K562 (cell line): ENCODE measurements at regions not wholly inside any gene's neighbourhood (a gene's known extent, or its start where the extent isn't known, plus 50 kb on each side); places are given as distances from the start of the nearest gene placed in this dataset.

Experiments used
- ATAC-seq: fragments of 200-7000 bp; cut with Tn5 transposase; 3 replicates; pipeline ENCODE4 v1.9.1; 2020; ENCODE audit warnings: moderate library complexity
- BruUV-seq: library from RNA; stranded (reverse); fragments of 400-500 nt; replicated peaks from 2 replicates; lab custom pipeline; 2021; lab: Mats Ljungman, UMichigan
- CTCF ChIA-PET: fragments of 300-600 bp; formaldehyde crosslinking; extraction: SDS; loops from one replicate; lab custom pipeline; 2021; ENCODE audit warnings: low intra/inter-chr PET ratio; lab: Yijun Ruan, JAX
- POLR2A ChIA-PET: fragments of 300-600, 350-650 bp; sonication (Branson Sonifier 250); formaldehyde crosslinking; extraction: SDS; loops from one replicate; lab custom pipeline; 2021; ENCODE audit warnings: antibody characterized with exemption, inconsistent platforms; lab: Yijun Ruan, JAX
- DNase-seq, 4 experiments: peaks; one replicate each; pipeline versions ENCODE4 v3.0.0 to v3.0.0-alpha.2; 2011 to 2018; ENCODE audit warnings: low spot score in 3 of 4, mixed read lengths in 3 of 4; ENCODE audit errors: extremely low read depth in 1 of 4
- FAIRE-seq: peaks from 2 replicates; lab custom pipeline; 2011; peaks lifted over from hg19 to GRCh38; lab: Jason Lieb, UNC
- H2AFZ ChIP-seq: 2 replicates; pipeline ENCODE4 v1.6.0; 2011; ENCODE audit warnings: low read depth, low read length, control low read depth, inconsistent platforms
- H3K27ac ChIP-seq: fragments of 200-600 bp; 3 replicates; pipeline ENCODE4 v1.8.0; 2011; ENCODE audit warnings: low read depth, mild to moderate bottlenecking, control low read depth, inconsistent platforms, low read length, moderate library complexity, mixed read lengths; ENCODE audit errors: extremely low read depth
- H3K27me3 ChIP-seq, 2 experiments: fragments of 300-600 bp in 1 of 2; 2 replicates in 1 of 2; 3 replicates in 1 of 2; pipeline versions ENCODE4 v1.6.0 to v1.8.0; 2011; ENCODE audit warnings: inconsistent platforms in 2 of 2, low read length in 2 of 2, mild to moderate bottlenecking in 1 of 2, mixed read lengths in 1 of 2, moderate library complexity in 1 of 2; ENCODE audit not compliant: control insufficient read depth in 2 of 2, insufficient read depth in 2 of 2
- H3K36me3 ChIP-seq: fragments of 300-600 bp; 3 replicates; pipeline ENCODE4 v1.8.0; 2011; ENCODE audit warnings: mild to moderate bottlenecking, low read length, inconsistent platforms; ENCODE audit not compliant: control insufficient read depth, insufficient read depth
- H3K4me1 ChIP-seq, 2 experiments: fragments of 200-600 bp in 1 of 2; replicated peaks in 1 of 2; 2 replicates in 1 of 2; 3 replicates in 1 of 2; pipeline versions ENCODE4 v1.5.1 to v1.8.0; 2011; ENCODE audit warnings: inconsistent platforms in 2 of 2, low read length in 2 of 2, mild to moderate bottlenecking in 1 of 2, mixed read lengths in 1 of 2, moderate library complexity in 1 of 2; ENCODE audit not compliant: control insufficient read depth in 2 of 2, insufficient read depth in 2 of 2
- H3K4me2 ChIP-seq: 2 replicates; pipeline ENCODE4 v1.6.1; 2011; ENCODE audit warnings: low read length, control low read depth, inconsistent platforms, mixed read lengths; ENCODE audit not compliant: insufficient read depth
- H3K4me3 ChIP-seq: fragments of 200-600 bp; sonication (generic), shearing (Covaris generic); 2 replicates; pipeline ENCODE4 v1.5.1; 2016; ENCODE audit warnings: control low read depth, inconsistent platforms
- H3K79me2 ChIP-seq: fragments of 200-600 bp; 3 replicates; pipeline ENCODE4 v1.8.0; 2011; ENCODE audit warnings: low read length, inconsistent platforms; ENCODE audit not compliant: control insufficient read depth, insufficient read depth
- H3K9ac ChIP-seq, 2 experiments: 2 replicates each; pipeline versions ENCODE4 v1.6.0 to v1.6.1; 2011; ENCODE audit warnings: low read depth in 2 of 2, low read length in 2 of 2, control low read depth in 1 of 2, inconsistent platforms in 1 of 2, mild to moderate bottlenecking in 1 of 2, mixed read lengths in 1 of 2; ENCODE audit not compliant: insufficient read depth in 1 of 2
- H3K9me1 ChIP-seq: one replicate; pipeline ENCODE4 v1.6.0; 2011; ENCODE audit warnings: inconsistent platforms, mild to moderate bottlenecking, low read length, moderate library complexity; ENCODE audit not compliant: control insufficient read depth, insufficient read depth
- H3K9me3 ChIP-seq: replicated peaks from 2 replicates; pipeline ENCODE4 v1.5.1; 2011; ENCODE audit warnings: low read depth, low read length, inconsistent platforms; ENCODE audit not compliant: control insufficient read depth, insufficient read depth
- H4K20me1 ChIP-seq: replicated peaks from 2 replicates; pipeline ENCODE4 v1.6.1; 2011; ENCODE audit warnings: low read length, inconsistent platforms, mixed read lengths; ENCODE audit not compliant: control insufficient read depth, insufficient read depth
- ZBTB7A ChIP-seq: IDR thresholded peaks from 2 replicates; pipeline ENCODE4 v1.6.1; 2011; ENCODE audit warnings: low read depth, mild to moderate bottlenecking, low read length, moderate library complexity, borderline replicate concordance; ENCODE audit not compliant: control insufficient read depth
- ZNF282 ChIP-seq: sonication (generic); formaldehyde crosslinking; IDR thresholded peaks from 2 replicates; pipeline ENCODE4 v1.8.1; 2023; ENCODE audit warnings: missing genetic modification reagents
- WGBS: fragments of 100-300 bp; shearing (Covaris generic); methylation state at CpG from one replicate; pipeline ENCODE4 v1.1.6; 2016; ENCODE audit warnings: low coverage, mixed read lengths; ENCODE audit not compliant: insufficient coverage; ENCODE audit errors: missing lambda C conversion rate; 5-methylcytosine and 5-hydroxymethylcytosine counted together
- in situ Hi-C: fragments of 300-500 bp; cut with MboI; formaldehyde crosslinking; loops from 4 replicates; pipeline ENCODE4 v1.15.0; 2018; ENCODE audit warnings: inconsistent platforms, mixed read lengths
- intact Hi-C: fragments of 100-400 bp; cut with micrococcal nuclease; formaldehyde crosslinking; loops from 2 replicates; pipeline ENCODE4 v1.14.2; 2022
- TF ChIP-seq, protein P1 (sequence below): fragments of 450-650 bp; IDR thresholded peaks from 2 replicates; pipeline ENCODE4 v1.6.1; 2017; ENCODE audit warnings: antibody characterized with exemption

DNA sequence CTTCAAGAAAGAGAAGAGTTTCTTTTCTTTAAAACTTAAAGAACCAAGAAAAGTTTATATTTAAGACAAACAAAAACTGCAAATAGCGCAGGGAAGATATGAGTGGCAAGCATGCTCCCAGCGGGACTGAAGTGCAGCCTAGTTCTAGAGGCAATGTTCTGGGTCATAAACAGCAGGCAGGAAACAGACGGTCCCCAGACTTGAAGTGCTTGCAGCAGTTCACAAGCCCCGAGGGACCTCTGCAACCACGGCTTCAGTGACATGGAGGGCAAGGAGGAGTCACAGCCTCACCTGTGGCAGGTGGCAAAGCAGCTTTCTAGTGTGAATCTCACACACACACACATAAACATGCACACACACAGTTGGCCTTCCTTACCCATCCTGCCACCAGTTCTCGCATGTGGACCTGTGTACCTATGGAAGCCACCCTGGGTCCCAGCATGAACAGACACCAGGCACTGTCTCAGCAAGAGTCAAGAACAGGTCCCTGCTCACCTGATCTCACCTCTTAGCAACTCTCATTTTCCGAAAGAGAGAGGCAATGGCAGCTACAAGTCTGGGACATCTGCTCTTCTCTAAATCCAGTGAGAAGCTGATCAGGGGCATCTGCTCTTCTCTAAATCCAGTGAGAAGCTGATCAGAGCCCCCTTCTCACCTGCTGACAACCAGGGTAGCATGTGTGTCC lies 162.0 kb downstream of the EFNB2 start:
- no peaks in the 10 kb centered on the region for H3K9me3 ChIP-seq
- H4K20me1 ChIP-seq: no peaks in the 10 kb centered on the region
- 0% methylated on average over 7 of the region's 7 CpGs for WGBS
- FAIRE-seq: no peak
- intact Hi-C loops: no loop called here
- H3K4me3 ChIP-seq: no peak overlapping the region
- no peaks in the 10 kb centered on the region for H3K36me3 ChIP-seq
- no peak for ATAC-seq
- ChIA-PET CTCF (no interaction called here), POLR2A (no interaction called here)
- H2AFZ ChIP-seq: no peak overlapping the region
- H3K27me3 ChIP-seq: no peaks in the 10 kb centered on the region
- no peak overlapping the region for H3K27ac ChIP-seq
- TF ChIP-seq ZBTB7A (no peak), ZNF282 (CRISPR knock-in tag) (no peak)
- in situ Hi-C loops: no loop called here
- no peaks in the 10 kb centered on the region; a peak in 1 of 5 replicates for H3K4me1 ChIP-seq
- DNase-seq: no peak
- no peaks in the 10 kb centered on the region for H3K79me2 ChIP-seq
- no TSS peak for BruUV-seq
- no peaks in the 10 kb centered on the region for H3K9me1 ChIP-seq
- H3K9ac ChIP-seq: no peak overlapping the region
- no peak overlapping the region for H3K4me2 ChIP-seq

DNA sequence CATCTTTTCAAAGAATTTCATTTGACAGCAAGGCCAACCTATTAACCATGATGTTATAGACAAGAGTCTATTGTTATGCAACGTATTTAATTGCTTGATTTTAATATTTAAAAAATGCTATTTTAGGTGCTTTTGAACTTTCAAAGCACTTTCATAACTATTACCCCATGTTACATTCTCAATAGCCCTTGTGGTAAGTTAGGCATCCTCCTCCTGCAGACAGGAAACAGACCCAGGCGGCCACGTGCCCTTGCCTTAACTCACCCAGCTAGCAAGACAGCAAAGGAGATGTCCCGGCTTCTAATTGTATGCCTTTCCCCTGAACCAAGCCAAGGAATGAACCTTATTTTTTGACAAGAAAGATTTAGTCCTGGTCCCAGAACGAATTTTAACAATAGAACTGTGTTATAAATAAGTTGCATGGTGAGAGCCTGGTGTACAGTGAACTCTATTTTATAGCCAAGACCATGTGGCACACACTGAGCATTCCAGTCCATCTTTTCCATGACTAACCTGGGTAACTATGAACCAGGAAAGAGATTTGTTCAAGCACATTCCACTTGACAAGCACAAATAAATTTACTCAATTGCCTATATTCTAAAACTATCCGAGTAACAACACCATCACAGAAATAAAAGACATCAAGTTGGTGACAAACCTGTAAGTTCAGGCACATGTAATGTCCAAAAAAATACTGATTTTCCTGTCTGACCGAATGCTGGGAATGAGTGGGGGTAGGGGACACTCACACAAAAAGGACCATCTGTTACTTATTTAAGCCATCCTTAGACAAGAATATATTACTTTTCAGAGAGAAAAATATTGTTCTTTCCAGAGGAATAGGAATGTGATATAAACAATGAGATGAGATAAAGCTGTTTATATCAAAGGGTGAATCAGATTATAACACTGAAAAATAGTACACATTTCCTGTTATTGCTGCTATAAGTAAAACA lies 163.0 kb downstream of the EFNB2 start:
- DNase-seq: no peak
- no peak overlapping the region for H3K9ac ChIP-seq
- no peaks in the 10 kb centered on the region for H3K79me2 ChIP-seq
- H3K4me2 ChIP-seq: no peak overlapping the region
- ChIA-PET CTCF (no interaction called here), POLR2A (no interaction called here)
- no peaks in the 10 kb centered on the region for H3K9me1 ChIP-seq
- TF ChIP-seq, protein P1, sequence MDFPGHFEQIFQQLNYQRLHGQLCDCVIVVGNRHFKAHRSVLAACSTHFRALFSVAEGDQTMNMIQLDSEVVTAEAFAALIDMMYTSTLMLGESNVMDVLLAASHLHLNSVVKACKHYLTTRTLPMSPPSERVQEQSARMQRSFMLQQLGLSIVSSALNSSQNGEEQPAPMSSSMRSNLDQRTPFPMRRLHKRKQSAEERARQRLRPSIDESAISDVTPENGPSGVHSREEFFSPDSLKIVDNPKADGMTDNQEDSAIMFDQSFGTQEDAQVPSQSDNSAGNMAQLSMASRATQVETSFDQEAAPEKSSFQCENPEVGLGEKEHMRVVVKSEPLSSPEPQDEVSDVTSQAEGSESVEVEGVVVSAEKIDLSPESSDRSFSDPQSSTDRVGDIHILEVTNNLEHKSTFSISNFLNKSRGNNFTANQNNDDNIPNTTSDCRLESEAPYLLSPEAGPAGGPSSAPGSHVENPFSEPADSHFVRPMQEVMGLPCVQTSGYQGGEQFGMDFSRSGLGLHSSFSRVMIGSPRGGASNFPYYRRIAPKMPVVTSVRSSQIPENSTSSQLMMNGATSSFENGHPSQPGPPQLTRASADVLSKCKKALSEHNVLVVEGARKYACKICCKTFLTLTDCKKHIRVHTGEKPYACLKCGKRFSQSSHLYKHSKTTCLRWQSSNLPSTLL: no peak
- TF ChIP-seq, all 486 proteins: peak for 0
- H3K9me3 ChIP-seq: no peaks in the 10 kb centered on the region
- WGBS: 0% methylated on average over 5 of the region's 7 CpGs
- H3K4me1 ChIP-seq: no peaks in the 10 kb centered on the region; a peak in 1 of 5 replicates
- ATAC-seq (no peak), FAIRE-seq (no peak)
- H2AFZ ChIP-seq: no peak overlapping the region
- no peak overlapping the region for H3K27ac ChIP-seq
- no peaks in the 10 kb centered on the region for H3K36me3 ChIP-seq
- intact Hi-C loops (no loop called here), in situ Hi-C loops (no loop called here)
- H3K4me3 ChIP-seq: no peak overlapping the region
- BruUV-seq: no TSS peak
- H4K20me1 ChIP-seq: no peaks in the 10 kb centered on the region
- H3K27me3 ChIP-seq: no peaks in the 10 kb centered on the region
